ENCODE measurements at regions not wholly inside any gene's neighbourhood (a gene's known extent, or its start where the extent isn't known, plus 50 kb on each side); places are given as distances from the start of the nearest gene placed in this dataset.

DNA sequence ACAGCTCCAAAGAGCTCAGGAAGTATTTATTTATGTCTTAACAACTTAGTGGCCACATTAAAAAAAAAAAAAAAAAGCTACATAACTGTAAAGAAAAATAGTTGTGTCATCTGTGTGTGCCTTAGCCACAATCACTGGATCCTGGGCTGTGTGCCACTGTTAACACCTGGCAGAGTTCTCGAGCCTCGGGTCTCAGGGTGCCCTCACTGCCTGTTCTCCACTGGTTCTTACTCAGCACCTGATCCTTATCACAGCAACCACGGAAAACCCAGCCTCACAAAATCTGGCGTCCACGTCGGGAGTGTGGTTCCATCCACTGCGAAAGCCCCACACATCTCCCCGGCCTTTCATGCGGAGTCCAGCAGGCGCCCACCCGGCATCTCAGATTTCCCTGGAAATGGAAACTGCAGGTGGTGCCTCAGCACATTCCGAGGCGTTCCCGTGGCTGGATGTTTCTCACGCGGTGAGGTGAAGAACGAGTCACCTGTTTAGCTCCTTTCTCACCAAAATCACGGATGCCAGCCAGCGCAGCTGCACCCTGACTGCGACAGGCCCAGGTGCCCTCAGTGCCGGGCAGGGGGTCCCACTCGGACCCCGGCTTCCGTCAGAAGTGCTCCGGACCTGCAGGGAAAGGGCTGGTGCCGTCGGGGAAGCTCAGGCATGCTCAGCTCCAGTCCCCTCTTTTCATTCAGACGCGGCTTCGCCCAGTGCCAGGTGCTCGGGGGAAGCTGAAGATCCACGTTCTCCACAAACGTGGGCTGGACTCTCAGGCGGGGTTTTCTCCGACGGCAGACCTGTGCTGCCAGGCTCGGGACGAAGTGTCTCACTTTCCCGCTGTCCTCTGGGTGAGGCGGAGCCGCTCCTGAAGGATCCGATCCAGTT, 198.7 kb upstream of the SALL3 start:
- DNase-seq (ENCODE audit: low spot score in 2 of 2) (peak in 1 of 2 donors; percentile 54), ATAC-seq (no peak)
- H3K9me3 Mint-ChIP-seq = no peaks in the 10 kb centered on the region
- H3K36me3 Mint-ChIP-seq = no peaks in the 10 kb centered on the region
- H3K27ac Mint-ChIP-seq = no peak overlapping the region

- Mint-ChIP-seq H3K27ac (no peak overlapping the region), H3K9me3 (no peaks in the 10 kb centered on the region), H3K36me3 (no peaks in the 10 kb centered on the region)
- ATAC-seq (no peak), DNase-seq (ENCODE audit: low spot score in 2 of 2) (no peak)
These were observed 198.0 kb upstream of the SALL3 start for GRCh38 chr18:78781601-78781960.

- DNase-seq (ENCODE audit: low spot score in 2 of 2) (peak in 1 of 2 donors; percentile 31), ATAC-seq (no peak)
- H3K9me3 Mint-ChIP-seq = no peaks in the 10 kb centered on the region
- H3K36me3 Mint-ChIP-seq = no peaks in the 10 kb centered on the region
- no peak overlapping the region for H3K27ac Mint-ChIP-seq
These were observed 196.6 kb upstream of the SALL3 start for GRCh38 chr18:78782951-78783563.

DNA sequence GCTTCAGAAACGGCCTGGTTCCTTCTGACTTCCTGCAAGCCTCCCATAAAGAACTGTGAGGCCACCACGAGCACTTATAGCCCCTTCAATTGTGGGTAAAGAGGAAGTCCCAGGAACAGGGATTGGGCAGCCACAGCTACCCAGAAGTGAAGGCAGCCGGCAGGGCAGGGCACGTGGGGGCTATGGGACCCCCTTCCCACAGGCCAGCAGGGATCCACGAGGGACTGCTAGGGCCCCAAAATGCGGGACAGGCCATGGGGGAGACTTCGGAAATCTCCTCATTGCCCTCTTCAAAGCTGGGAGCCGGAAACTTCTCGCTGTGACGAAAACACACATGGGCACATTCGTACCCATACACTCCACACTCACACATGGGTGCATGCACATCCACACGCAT, 196.1 kb upstream of the SALL3 start:
- Mint-ChIP-seq H3K27ac (no peak overlapping the region), H3K9me3 (no peaks in the 10 kb centered on the region), H3K36me3 (no peaks in the 10 kb centered on the region)
- DNase-seq (ENCODE audit: low spot score in 2 of 2) = no peak
- ATAC-seq = no peak

GRCh38 chr18:78784861-78785260, 194.8 kb upstream of the SALL3 start:
- no peaks in the 10 kb centered on the region for H3K9me3 Mint-ChIP-seq
- no peaks in the 10 kb centered on the region for H3K36me3 Mint-ChIP-seq
- DNase-seq (ENCODE audit: low spot score in 2 of 2) (no peak), ATAC-seq (no peak)
- H3K27ac Mint-ChIP-seq = no peak overlapping the region

- Mint-ChIP-seq H3K27ac (no peak overlapping the region), H3K9me3 (no peaks in the 10 kb centered on the region), H3K36me3 (no peaks in the 10 kb centered on the region)
- no peak for DNase-seq (ENCODE audit: low spot score in 2 of 2)
- no peak for ATAC-seq
These were observed 193.9 kb upstream of the SALL3 start for GRCh38 chr18:78785706-78786105.

- no peaks in the 10 kb centered on the region for H3K36me3 Mint-ChIP-seq
- H3K27ac Mint-ChIP-seq = no peak overlapping the region
- ATAC-seq (no peak), DNase-seq (ENCODE audit: low spot score in 2 of 2) (no peak)
- no peaks in the 10 kb centered on the region for H3K9me3 Mint-ChIP-seq
These were observed 192.8 kb upstream of the SALL3 start for GRCh38 chr18:78786776-78787175.

DNA sequence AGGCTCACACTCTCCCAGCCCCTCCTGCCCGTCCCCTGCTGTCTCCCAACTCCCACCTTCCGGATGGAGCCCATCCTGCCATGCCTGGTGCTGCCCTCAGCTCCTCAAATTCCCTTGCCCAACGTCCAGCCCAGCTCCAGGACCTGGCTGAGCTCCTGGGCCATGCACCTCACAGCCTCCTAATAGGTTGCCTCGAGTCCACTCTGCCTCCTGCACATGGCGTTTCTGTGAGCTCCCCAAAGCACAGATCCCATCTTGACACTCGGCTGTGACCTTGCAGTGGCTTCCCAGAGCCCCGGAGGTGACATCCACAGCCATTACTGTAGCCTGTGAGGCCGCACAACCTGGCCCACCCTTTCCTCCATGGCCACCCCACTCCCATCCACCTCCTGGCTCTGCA, 191.9 kb upstream of the SALL3 start:
- ATAC-seq (no peak), DNase-seq (ENCODE audit: low spot score in 2 of 2) (no peak)
- Mint-ChIP-seq H3K36me3 (no peaks in the 10 kb centered on the region), H3K27ac (no peak overlapping the region), H3K9me3 (no peaks in the 10 kb centered on the region)

GRCh38 chr18:78788161-78788560, 191.5 kb upstream of the SALL3 start:
- no peak for ATAC-seq
- no peak for DNase-seq (ENCODE audit: low spot score in 2 of 2)
- no peak overlapping the region for H3K27ac Mint-ChIP-seq
- H3K9me3 Mint-ChIP-seq = no peaks in the 10 kb centered on the region
- H3K36me3 Mint-ChIP-seq = no peaks in the 10 kb centered on the region

- ATAC-seq = no peak
- Mint-ChIP-seq H3K27ac (no peak overlapping the region), H3K36me3 (no peaks in the 10 kb centered on the region), H3K9me3 (no peaks in the 10 kb centered on the region)
- DNase-seq (ENCODE audit: low spot score in 2 of 2) = no peak
These were observed 189.8 kb upstream of the SALL3 start for GRCh38 chr18:78789850-78790249.

- H3K36me3 Mint-ChIP-seq = no peaks in the 10 kb centered on the region
- ATAC-seq = no peak
- H3K27ac Mint-ChIP-seq = no peak overlapping the region
- no peak for DNase-seq (ENCODE audit: low spot score in 2 of 2)
- H3K9me3 Mint-ChIP-seq = no peaks in the 10 kb centered on the region
These were observed 189.1 kb upstream of the SALL3 start for GRCh38 chr18:78790511-78790910.

GRCh38 chr18:78790960-78791359, 188.7 kb upstream of the SALL3 start:
- DNase-seq (ENCODE audit: low spot score in 2 of 2) (no peak), ATAC-seq (no peak)
- H3K36me3 Mint-ChIP-seq = no peaks in the 10 kb centered on the region
- no peaks in the 10 kb centered on the region for H3K9me3 Mint-ChIP-seq
- no peak overlapping the region for H3K27ac Mint-ChIP-seq

- DNase-seq (ENCODE audit: low spot score in 2 of 2) = no peak
- Mint-ChIP-seq H3K27ac (no peak overlapping the region), H3K9me3 (no peaks in the 10 kb centered on the region), H3K36me3 (no peaks in the 10 kb centered on the region)
- ATAC-seq = no peak
These were observed 187.5 kb upstream of the SALL3 start for GRCh38 chr18:78792094-78792493.

DNA sequence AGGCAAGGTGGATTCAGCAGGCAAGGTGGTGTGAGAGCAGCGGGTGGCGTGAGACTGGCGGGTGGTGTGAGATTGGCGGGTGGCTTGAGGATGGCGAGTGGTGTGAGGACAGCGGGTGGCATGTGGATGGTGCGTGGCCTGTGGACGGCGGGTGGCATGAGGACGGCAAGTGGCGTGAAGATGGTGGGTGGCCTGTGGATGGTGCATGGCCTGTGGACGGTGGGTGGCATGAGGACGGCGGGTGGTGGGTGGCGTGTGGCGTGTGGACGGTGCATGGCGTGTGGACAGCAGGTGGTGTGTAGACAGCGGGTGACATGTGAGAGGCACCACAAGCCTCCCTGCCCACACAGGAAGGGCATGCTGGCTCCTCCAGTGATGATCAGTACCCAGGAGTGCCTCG, 186.9 kb upstream of the SALL3 start:
- no peak for ATAC-seq
- Mint-ChIP-seq H3K27ac (peak overlapping the region in 1 of 2 donors; percentile 60), H3K9me3 (no peaks in the 10 kb centered on the region), H3K36me3 (no peaks in the 10 kb centered on the region)
- DNase-seq (ENCODE audit: low spot score in 2 of 2) = no peak

GRCh38 chr18:78793313-78794070, 186.1 kb upstream of the SALL3 start:
- DNase-seq (ENCODE audit: low spot score in 2 of 2) (no peak), ATAC-seq (no peak)
- H3K36me3 Mint-ChIP-seq = no peaks in the 10 kb centered on the region

DNA sequence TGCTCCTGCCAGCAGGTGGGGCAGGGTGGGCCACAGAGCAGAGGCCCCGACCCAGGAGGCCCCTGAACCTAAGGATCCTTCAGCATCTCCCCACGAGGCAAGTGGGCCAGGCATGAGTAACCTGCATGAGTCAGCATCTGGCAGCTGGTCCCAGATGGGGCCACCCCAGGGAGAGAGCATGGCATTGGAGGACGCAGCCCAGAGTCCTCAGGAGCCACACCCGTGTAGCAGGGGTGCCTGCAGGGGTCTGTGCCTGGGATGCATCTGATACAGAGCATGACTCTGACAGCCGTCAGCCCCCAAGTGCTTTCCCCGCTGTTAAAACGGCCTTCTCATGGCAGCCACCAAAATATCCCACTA, 185.6 kb upstream of the SALL3 start:
- Mint-ChIP-seq H3K27ac (no peak overlapping the region), H3K36me3 (no peaks in the 10 kb centered on the region), H3K9me3 (no peaks in the 10 kb centered on the region)
- no peak for DNase-seq (ENCODE audit: low spot score in 2 of 2)
- no peak for ATAC-seq

More at GRCh38 chr18:78793313-78794070, 186.1 kb upstream of the SALL3 start:
- H3K9me3 Mint-ChIP-seq = no peaks in the 10 kb centered on the region
- no peak overlapping the region for H3K27ac Mint-ChIP-seq

- Mint-ChIP-seq H3K9me3 (no peaks in the 10 kb centered on the region), H3K27ac (no peak overlapping the region), H3K36me3 (no peaks in the 10 kb centered on the region)
- peak in 1 of 2 donors; percentile 14 for DNase-seq (ENCODE audit: low spot score in 2 of 2)
- ATAC-seq = no peak
These were observed 182.7 kb upstream of the SALL3 start for GRCh38 chr18:78796693-78797455.
